ENCODE measurements at regions not wholly inside any gene's neighbourhood (a gene's known extent, or its start where the extent isn't known, plus 50 kb on each side); places are given as distances from the start of the nearest gene placed in this dataset.
A peak's percentile ranks its signal among the peaks of the same experiment; 100 is the strongest.

DNA sequence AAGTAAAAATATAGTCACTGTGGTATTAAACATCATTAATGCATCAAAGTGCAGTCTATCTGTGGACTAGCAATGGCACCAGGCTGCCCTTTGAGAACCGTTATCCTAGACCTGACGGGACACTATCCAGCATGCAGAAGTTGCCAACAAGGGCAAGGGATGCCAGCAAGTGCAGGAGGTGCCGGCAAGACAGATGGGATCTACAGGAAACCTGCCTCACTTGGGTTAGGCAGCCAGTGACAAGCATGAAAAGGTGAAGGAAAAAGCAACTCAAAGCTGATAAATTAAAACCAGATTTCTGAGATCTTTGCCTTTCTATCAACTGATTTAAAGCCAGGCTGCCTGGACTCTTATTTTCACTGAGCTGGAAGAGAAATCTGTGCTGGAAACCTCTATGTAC, 315.2 kb upstream of the PDE4D start:
- ChIA-PET POLR2A (interaction anchor here (0.7 kb wide), 1 partner anchor 82 kb away, joined by 13 read pairs; no protein-coding TSS in a partner anchor), CTCF (interaction anchor here (0.8 to 2.8 kb wide), 2 partner anchors 11 to 309 kb away, joined by 3 to 11 read pairs; no protein-coding TSS in a partner anchor)
- FAIRE-seq, result peak; percentile 42
- Histone ChIP-seq H2AFZ (ENCODE audit: low read depth, low read length) (peak overlapping the region; percentile 0), H3K4me1 (ENCODE audit: control insufficient read depth, extremely low read depth, insufficient read depth, low read length) (peaks cover 14% of the 10 kb centered on the region), H3K27me3 (ENCODE audit: control insufficient read depth in 2 of 2, insufficient read depth in 2 of 2, low read length in 2 of 2) (peaks cover 0 to 3% of the 10 kb centered on the region in 2 experiments), H3K36me3 (ENCODE audit: control insufficient read depth in 2 of 2, extremely low read depth in 1 of 2, insufficient read depth in 2 of 2, low read length in 2 of 2) (no peaks in the 10 kb centered on the region), H3K27ac (ENCODE audit: insufficient read depth, low read depth, low read length) (peak overlapping the region; percentile 39), H3K79me2 (ENCODE audit: control insufficient read depth, insufficient read depth, low read length) (no peaks in the 10 kb centered on the region), H3K9ac (replicated peaks; ENCODE audit: extremely low read depth, insufficient read depth, low read length) (no peak overlapping the region), H4K20me1 (replicated peaks; ENCODE audit: control insufficient read depth, extremely low read depth, insufficient read depth, low read length) (no peaks in the 10 kb centered on the region), H3K4me3 (replicated peaks in 1 of 3; ENCODE audit: insufficient read depth in 1 of 3, low read depth in 1 of 3, low read length in 3 of 3) (no peak overlapping the region), H3K4me2 (ENCODE audit: insufficient read depth, low read length) (peak overlapping the region; percentile 19), H3K9me3 (replicated peaks; ENCODE audit: control insufficient read depth, insufficient read depth, low read length) (no peaks in the 10 kb centered on the region), H3K9me1 (replicated peaks; ENCODE audit: control insufficient read depth, extremely low read depth, insufficient read depth, low read length) (no peaks in the 10 kb centered on the region)
- DNase-seq (ENCODE audit: low read depth, low spot score), result no peak
- BruUV-seq (replicated peaks), result TSS peak; percentile 79
- TF ChIP-seq EZH2 (IDR thresholded peaks at IDR 0.05; ENCODE audit: borderline replicate concordance, low read depth, low read length, severe bottlenecking) (no peak), MYC (IDR thresholded peaks at IDR 0.05; ENCODE audit: low read depth, low read length) (no peak), FOS (IDR thresholded peaks at IDR 0.05; ENCODE audit: borderline replicate concordance, insufficient read depth, low read length) (no peak), POLR2A (IDR thresholded peaks at IDR 0.05; ENCODE audit: low read depth, low read length) (no peak), POLR2AphosphoS5 (IDR thresholded peaks at IDR 0.05; ENCODE audit: insufficient read depth, low read depth, low read length) (no peak), JUN (IDR thresholded peaks at IDR 0.05; ENCODE audit: borderline replicate concordance, insufficient read depth, insufficient read length, low read depth) (no peak), GATA2 (IDR thresholded peaks at IDR 0.05; ENCODE audit: insufficient read depth, insufficient read length, low read depth, low read length) (no peak)
- TF ChIP-seq, protein P1, sequence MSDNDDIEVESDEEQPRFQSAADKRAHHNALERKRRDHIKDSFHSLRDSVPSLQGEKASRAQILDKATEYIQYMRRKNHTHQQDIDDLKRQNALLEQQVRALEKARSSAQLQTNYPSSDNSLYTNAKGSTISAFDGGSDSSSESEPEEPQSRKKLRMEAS (IDR thresholded peaks at IDR 0.05; ENCODE audit: insufficient read depth, insufficient read length), result no peak
- TF ChIP-seq, protein P2, sequence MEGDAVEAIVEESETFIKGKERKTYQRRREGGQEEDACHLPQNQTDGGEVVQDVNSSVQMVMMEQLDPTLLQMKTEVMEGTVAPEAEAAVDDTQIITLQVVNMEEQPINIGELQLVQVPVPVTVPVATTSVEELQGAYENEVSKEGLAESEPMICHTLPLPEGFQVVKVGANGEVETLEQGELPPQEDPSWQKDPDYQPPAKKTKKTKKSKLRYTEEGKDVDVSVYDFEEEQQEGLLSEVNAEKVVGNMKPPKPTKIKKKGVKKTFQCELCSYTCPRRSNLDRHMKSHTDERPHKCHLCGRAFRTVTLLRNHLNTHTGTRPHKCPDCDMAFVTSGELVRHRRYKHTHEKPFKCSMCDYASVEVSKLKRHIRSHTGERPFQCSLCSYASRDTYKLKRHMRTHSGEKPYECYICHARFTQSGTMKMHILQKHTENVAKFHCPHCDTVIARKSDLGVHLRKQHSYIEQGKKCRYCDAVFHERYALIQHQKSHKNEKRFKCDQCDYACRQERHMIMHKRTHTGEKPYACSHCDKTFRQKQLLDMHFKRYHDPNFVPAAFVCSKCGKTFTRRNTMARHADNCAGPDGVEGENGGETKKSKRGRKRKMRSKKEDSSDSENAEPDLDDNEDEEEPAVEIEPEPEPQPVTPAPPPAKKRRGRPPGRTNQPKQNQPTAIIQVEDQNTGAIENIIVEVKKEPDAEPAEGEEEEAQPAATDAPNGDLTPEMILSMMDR (IDR thresholded peaks at IDR 0.05; ENCODE audit: extremely low read depth in 1 of 2, insufficient read depth in 1 of 2, low read depth in 1 of 2, low read length in 2 of 2), result no peak
- dilution Hi-C loops (cut with MboI; ENCODE audit: extremely low pct_ligation_motif_present, low sequenced_read_pairs) (no loop called here), intact Hi-C loops (cut with micrococcal nuclease) (loop anchor here (5.0 kb wide), 1 partner anchor 79 kb away; no protein-coding TSS in a partner anchor)

Data from endothelial cell of umbilical vein (primary cell).